NCI-H2196 (cell line): ENCODE measurements at regions not wholly inside any gene's neighbourhood (a gene's known extent, or its start where the extent isn't known, plus 50 kb on each side); places are given as distances from the start of the nearest gene placed in this dataset.
A peak's percentile ranks its signal among the peaks of the same experiment; 100 is the strongest.

Experiments
- DNase-seq: peaks from one replicate; lab custom pipeline; 2025; ENCODE audit not compliant: unreplicated experiment; lab: John Stamatoyannopoulos, UW

DNA sequence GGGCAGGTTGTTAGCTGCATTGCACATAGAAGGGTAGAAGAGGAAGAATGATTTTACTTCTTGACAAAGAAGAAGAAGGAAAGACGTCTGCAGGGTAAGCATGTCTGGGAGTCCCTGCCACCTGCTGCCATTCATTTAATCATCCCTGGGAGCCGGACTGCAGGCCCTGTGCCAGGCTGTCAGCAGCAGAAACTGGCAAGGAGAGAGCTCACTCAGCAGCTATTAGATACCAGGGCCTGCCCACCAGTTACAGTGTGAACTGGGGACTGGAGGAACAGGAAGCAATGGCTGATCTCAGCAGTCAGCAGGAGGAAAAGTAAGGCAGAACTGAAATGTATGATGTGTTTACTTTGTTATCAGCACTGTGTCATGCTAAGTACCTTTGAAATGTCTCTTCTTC, 75.7 kb upstream of the C1orf87 start:
- peak; percentile 55 for DNase-seq

DNA sequence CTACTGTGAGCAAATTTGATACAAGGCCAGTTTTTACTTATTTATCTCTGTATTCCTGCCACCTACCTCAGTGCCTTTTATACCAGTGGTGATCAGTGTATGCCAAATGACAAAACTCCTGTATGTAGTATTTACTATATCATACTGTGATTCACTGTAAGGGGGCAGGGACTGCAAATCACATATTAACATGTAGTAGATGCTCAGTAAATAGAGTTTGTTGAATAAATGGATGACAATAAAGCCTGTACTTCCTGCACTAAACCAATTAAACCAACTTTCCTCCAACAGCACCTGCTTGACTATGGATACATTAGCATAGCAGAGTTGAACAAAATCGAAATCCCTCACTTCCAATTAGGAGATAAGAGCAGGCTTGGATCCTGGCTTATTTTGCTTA, 73.3 kb upstream of the C1orf87 start:
- DNase-seq, result no peak

DNA sequence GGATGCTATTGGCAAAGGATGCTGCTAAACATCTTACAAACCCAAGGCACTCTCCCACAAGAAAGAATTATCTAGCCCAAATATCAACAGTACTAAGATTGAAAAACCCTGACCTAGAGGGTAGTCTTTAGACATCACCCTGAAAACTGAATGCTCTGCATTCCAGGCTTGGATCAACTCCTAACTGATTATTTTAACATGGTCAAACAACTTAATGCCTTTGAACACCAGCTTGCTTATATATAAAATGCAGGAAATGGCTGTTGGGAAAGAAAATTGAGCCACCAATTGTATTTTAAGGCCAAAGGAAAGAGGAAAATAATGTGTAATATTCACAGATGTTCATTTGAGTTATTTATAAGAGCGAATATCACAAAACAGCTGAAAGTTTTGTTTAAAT, 72.2 kb upstream of the C1orf87 start:
- no peak for DNase-seq

DNA sequence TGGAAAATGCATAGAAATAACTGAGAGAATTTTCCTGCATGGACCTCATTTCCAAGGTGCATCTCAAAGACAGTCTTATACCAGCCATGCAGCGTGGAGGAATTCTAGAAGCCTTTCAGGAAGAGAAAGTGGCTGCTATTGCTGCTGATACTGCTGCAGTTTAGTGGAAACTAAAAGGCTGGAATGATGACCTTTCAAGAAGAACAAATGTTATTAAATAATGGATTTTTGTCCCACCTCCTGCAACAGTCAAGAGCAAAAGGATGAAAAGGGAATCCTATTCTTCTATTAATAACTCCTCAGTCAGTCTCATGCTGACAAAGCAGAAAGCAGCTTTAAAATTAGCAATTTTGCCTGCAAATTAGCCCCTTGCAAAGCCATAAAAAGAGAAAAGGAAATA, 68.2 kb upstream of the C1orf87 start:
- no peak for DNase-seq

DNA sequence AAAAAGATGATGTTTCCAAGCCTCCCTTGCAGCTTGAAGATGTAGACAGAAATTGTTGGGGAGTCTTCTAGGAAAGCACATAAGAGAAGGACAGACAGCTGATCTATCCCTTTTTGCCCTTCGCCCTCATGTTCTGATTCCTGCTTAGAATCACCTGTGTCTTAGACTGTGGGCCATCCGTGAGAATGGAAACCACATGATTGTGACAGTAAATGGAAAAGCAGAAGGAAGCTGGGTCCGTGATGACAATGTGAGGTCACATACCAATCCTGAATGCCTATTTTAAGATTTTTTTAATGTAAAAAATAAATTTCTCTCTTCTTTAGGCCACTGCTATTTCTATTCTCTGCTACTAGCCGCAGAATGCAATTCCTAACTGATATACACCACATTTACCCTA, 67.7 kb upstream of the C1orf87 start:
- no peak for DNase-seq

DNA sequence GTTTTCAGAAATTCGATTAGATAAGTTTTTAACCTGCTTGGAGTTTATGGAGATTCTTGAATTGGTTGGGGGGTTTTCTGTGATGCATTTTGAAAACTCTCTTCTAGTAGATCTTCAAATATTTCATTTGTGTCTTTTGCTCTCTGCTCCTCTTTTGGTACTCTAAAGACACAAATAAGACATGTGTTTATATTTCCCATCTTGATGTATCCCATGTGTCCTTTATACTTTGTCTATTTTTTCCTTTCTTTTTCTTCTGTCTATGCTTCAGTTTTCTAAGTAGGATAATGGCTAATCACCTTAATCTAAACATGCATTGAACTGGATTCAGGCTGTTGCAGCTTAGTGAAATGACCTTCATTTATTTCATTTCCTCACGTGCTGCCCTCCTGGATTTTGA, 63.8 kb upstream of the C1orf87 start:
- no peak for DNase-seq

DNA sequence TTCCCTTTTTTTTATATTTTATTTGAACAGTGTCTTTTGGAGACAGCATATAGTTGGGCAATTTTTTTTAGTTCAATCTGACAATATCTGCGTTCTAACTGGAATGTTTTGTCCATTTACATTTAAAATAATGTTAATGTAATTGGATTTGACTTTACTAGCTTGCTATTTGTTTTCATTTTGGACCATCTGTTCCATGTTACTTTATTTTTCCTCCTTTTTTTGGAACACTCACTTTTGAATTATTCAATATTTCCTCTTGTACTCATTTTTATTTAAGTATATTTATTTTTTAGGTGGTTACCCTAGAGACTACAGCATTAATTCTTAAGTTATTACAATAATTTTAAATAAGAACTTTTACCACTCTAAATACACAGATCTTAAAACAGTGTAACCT, 62.8 kb upstream of the C1orf87 start:
- no peak for DNase-seq

DNA sequence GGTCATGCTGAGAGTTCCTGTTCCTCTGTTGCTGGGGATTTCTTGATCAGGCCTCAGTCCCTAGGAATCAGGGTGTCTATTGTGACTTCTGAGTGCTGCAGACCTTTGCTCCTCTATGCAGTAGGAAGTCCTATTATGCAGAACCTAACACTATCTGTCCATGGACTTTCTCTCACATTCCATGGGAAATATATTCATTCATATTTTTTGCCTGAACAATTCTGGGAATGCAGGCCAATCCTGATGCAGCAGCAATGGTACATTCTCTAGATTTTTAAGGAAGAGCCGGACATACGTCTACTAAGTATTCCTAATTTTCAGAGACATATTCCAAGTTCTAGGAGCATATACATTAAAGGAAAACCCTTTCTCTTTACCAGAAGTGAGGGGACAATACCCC, 61.1 kb upstream of the C1orf87 start:
- DNase-seq, result no peak

DNA sequence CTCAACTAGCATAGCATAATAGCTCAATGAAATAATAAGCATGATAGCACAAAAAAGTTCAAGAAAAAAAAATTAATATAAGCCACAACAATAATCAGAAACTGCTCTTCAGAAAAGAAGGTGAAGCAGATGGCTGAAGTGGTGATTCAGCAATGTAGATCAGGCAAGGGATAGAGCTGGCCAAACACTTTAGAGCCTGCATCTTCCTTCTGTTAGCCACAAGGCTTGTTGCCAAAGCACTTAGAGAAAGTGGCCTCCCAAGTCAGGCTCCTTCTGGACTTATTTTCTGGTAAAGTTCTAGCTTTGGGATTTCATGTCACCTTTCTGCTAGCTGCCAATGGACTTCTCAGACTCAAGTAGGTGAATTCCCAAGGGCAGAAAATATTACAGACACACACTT, 60.3 kb upstream of the C1orf87 start:
- DNase-seq, result peak; percentile 21

DNA sequence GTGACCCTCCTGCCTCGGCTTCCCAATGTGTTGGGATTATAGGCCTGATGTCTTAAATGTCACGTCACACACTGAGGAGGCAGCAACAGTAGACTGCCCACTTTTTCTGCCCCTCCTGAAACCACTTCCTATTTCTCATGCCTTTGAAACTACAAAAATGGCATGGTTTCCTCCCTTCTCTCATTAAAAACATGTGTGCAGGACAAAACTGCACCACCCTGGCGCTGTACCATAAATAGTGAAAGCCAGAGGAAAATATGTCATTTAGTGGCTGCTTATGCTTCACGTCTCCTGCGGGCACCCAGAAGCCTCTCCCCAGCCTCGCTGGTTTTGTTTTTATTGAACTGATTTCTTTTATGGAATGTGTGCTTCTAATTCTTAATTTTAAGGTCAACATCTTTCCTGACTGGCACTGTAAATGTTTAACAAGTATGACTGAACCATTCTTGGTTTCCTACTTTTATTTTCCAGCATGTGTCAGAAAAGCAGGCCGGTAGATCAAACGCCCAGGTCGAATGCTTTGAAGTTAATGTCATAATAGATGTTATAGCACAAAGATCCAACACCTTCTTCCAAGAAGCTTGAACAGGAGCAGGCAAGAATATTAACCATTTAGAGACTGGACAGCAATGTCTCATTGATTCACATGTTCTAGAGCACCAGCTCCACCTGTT, 59.6 kb upstream of the C1orf87 start:
- DNase-seq, result no peak

DNA sequence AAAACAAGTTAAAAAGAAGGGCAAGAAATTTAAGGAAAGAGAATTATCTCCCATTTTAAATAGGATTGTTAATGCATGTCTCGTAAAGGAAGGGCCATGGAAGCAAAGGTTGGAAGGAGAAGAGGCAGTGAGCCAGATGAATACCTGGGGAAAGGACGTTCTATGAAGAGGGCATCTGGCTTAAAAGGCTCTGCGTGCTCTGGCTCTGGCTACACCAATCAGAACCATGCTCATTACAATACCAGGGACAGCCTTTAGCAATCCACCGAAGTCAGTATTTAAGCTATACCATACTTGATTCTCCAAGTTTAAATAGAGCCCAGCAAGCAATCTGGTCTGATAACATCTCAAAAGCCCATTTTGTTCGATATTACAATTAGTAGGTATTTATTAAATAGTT, 58.5 kb upstream of the C1orf87 start:
- DNase-seq, result no peak

DNA sequence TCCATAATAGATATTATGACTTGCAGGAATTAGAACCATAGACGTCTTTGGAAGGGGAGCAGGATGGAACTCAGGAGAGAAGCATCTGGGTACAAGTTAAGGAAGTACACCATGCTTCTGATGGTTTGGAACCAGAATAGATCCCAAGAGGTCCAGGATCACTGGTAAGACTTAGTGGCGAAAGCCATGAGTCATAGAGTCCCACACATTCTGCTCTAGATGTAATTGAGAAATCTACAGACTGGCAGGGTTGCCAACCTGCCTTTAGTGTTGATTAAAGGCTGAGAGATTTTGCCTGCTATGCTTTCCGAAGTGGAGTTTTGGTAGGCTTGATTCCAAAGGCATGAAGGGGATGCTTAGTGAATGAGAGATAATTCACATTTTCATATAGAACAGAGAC, 57.1 kb upstream of the C1orf87 start:
- no peak for DNase-seq

DNA sequence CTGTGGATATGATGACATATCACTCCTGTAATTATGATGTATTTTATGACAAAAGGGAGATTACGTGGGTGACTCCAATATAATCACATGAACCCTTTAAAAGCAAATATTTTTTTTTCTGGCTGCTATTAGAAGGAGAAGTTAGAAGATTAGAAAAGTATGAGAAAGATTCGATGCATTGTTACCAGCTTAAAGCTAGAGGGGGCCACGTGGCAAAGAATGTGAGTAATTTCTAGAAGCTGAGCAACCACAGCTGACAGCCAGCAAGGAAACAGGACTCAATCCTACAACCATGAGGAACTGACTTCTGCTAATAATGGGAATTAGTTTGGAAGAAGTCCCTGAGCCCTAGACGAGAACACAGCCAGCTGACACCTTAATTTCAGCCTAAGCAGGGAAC, 56.3 kb upstream of the C1orf87 start:
- DNase-seq, result no peak

DNA sequence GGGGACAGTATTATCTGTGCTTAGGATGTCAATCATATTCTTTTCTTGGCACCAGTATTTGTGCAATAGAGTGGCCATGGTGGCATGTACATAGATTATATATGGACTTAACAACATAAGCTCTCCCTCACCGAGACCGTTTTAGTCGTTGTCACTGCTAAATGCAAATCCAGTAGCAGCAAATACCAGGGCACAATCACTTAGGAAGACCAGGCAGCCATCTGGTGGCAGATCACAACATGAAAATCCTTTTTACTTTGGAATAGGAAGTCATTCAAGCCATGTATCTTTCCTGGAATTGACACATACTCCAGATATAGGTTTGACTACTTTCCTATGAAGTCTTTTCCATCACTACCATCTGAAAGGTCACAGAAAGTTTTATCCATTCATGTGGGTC, 53.2 kb upstream of the C1orf87 start:
- DNase-seq, result no peak
